DMS79 (cell line): ENCODE measurements at regions not wholly inside any gene's neighbourhood (a gene's known extent, or its start where the extent isn't known, plus 50 kb on each side); places are given as distances from the start of the nearest gene placed in this dataset.

ENCODE experiments used
- DNase-seq: peaks from one replicate; lab custom pipeline; 2025; lab: John Stamatoyannopoulos, UW

- DNase-seq, result no peak
Observed at GRCh38 chr13:64453831-64454230, 2776.3 kb downstream of the PCDH9 start.

- no peak for DNase-seq
Observed at GRCh38 chr13:64446372-64446771, 2783.8 kb downstream of the PCDH9 start.

- DNase-seq, result no peak
Observed at GRCh38 chr13:64441740-64442139, 2788.4 kb downstream of the PCDH9 start.

GRCh38 chr13:64438084-64438483 is 2792.1 kb downstream of the PCDH9 start:
- DNase-seq, result no peak

GRCh38 chr13:64429691-64430090 is 2800.4 kb downstream of the PCDH9 start:
- DNase-seq, result no peak

- no peak for DNase-seq
Observed at GRCh38 chr13:64428196-64428595, 2801.9 kb downstream of the PCDH9 start.

- DNase-seq, result no peak
Observed at GRCh38 chr13:64423467-64423866, 2806.7 kb downstream of the PCDH9 start.

GRCh38 chr13:64420181-64420580 is 2810.0 kb downstream of the PCDH9 start:
- DNase-seq, result no peak

- no peak for DNase-seq
Observed at GRCh38 chr13:64417581-64417980, 2812.6 kb downstream of the PCDH9 start.

GRCh38 chr13:64414381-64414780 is 2815.8 kb downstream of the PCDH9 start:
- no peak for DNase-seq

- DNase-seq, result no peak
Observed at GRCh38 chr13:64413529-64413928, 2816.6 kb downstream of the PCDH9 start.

- no peak for DNase-seq
Observed at GRCh38 chr13:64410276-64411053, 2819.7 kb downstream of the PCDH9 start.

GRCh38 chr13:64397701-64398100 is 2832.4 kb downstream of the PCDH9 start:
- no peak for DNase-seq

- DNase-seq, result no peak
Observed at GRCh38 chr13:64377606-64378005, 2852.5 kb downstream of the PCDH9 start.

- DNase-seq, result no peak
Observed at GRCh38 chr13:64371461-64371860, 2858.7 kb downstream of the PCDH9 start.

- DNase-seq, result no peak
Observed at GRCh38 chr13:64371045-64371444, 2859.1 kb downstream of the PCDH9 start.

GRCh38 chr13:64369121-64369520 is 2861.0 kb downstream of the PCDH9 start:
- DNase-seq, result no peak

GRCh38 chr13:64362564-64362963 is 2867.6 kb downstream of the PCDH9 start:
- DNase-seq, result no peak

GRCh38 chr13:64347664-64348063 is 2882.5 kb downstream of the PCDH9 start:
- DNase-seq, result no peak

- no peak for DNase-seq
Observed at GRCh38 chr13:64339373-64340063, 2890.6 kb downstream of the PCDH9 start.

- no peak for DNase-seq
Observed at GRCh38 chr13:64338671-64339070, 2891.5 kb downstream of the PCDH9 start.

GRCh38 chr13:64333888-64334287 is 2896.2 kb downstream of the PCDH9 start:
- DNase-seq, result no peak

GRCh38 chr13:64332048-64332447 is 2898.1 kb downstream of the PCDH9 start:
- no peak for DNase-seq
